Mesodermal cell (in vitro differentiated cells): ENCODE measurements at regions not wholly inside any gene's neighbourhood (a gene's known extent, or its start where the extent isn't known, plus 50 kb on each side); places are given as distances from the start of the nearest gene placed in this dataset.

Experiments
- H3K27ac ChIP-seq: 2 replicates; pipeline ENCODE4 v1.7.0; 2013; ENCODE audit warnings: mild to moderate bottlenecking, low read depth, low read length, moderate library complexity; ENCODE audit not compliant: severe bottlenecking
- H3K36me3 ChIP-seq: 2 replicates; pipeline ENCODE4 v1.7.1; 2013; ENCODE audit warnings: mild to moderate bottlenecking, low read length, moderate library complexity; ENCODE audit not compliant: control insufficient read depth, insufficient read depth
- H3K4me1 ChIP-seq: one replicate; pipeline ENCODE4 v1.7.1; 2013; ENCODE audit warnings: mild to moderate bottlenecking, low read length; ENCODE audit not compliant: insufficient read depth, control insufficient read depth, poor library complexity, severe bottlenecking
- H3K4me3 ChIP-seq: 2 replicates; pipeline ENCODE4 v1.7.0; 2013; ENCODE audit warnings: low read length, control low read depth, mild to moderate bottlenecking; ENCODE audit not compliant: insufficient read depth, poor library complexity, severe bottlenecking; ENCODE audit errors: extremely low read depth
- H3K9me3 ChIP-seq: 2 replicates; pipeline ENCODE4 v1.7.1; 2013; ENCODE audit warnings: mild to moderate bottlenecking, low read length, moderate library complexity; ENCODE audit not compliant: control insufficient read depth
- WGBS, 2 experiments: methylation state at CpG; one replicate each; pipeline ENCODE4 v1.1.5; 2013; ENCODE audit warnings: missing lambda C conversion rate in 2 of 2; ENCODE audit not compliant: insufficient coverage in 2 of 2; 5-methylcytosine and 5-hydroxymethylcytosine counted together

DNA sequence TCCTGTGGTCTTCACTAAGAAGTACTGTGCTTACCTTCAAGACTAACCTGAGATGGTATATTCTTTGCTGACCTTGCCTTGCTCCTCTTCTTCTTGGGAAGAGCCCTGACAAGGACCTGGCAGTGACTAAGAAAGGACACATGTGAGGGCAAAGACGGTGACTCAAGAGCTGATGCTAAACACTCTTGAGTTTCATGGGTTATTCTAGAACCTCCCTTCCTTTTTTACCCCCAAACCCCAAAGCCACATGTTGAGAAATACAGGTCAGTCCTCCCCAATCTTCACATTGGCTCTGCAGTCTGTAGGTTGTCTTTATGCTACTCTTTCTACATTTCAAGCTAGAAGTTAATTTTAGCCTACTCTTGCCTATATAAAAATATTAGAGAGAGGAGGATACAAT lies 200.6 kb downstream of the SEMA6D start:
- no peak overlapping the region for H3K4me3 ChIP-seq
- 100% methylated on average over 1 of the region's 1 CpG; no CpG with 5 or more reads in 1 of the 2 experiments for WGBS, 2 experiments
- no peak overlapping the region for H3K27ac ChIP-seq
- no peaks in the 10 kb centered on the region for H3K9me3 ChIP-seq
- no peaks in the 10 kb centered on the region for H3K36me3 ChIP-seq
- no peaks in the 10 kb centered on the region for H3K4me1 ChIP-seq

GRCh38 chr15:47918877-47919276 lies 201.6 kb downstream of the SEMA6D start:
- H3K4me3 ChIP-seq, result no peak overlapping the region
- WGBS, 2 experiments, result 95 to 100% methylated on average over 2 of the region's 3 CpGs
- no peaks in the 10 kb centered on the region for H3K36me3 ChIP-seq
- no peaks in the 10 kb centered on the region for H3K9me3 ChIP-seq
- H3K27ac ChIP-seq, result no peak overlapping the region
- no peaks in the 10 kb centered on the region for H3K4me1 ChIP-seq

GRCh38 chr15:47924381-47924780 lies 196.4 kb upstream of the SLC24A5 start:
- no CpG with 5 or more reads among the region's 4 CpGs for WGBS, 2 experiments
- H3K4me1 ChIP-seq, result no peaks in the 10 kb centered on the region
- H3K27ac ChIP-seq, result no peak overlapping the region
- no peaks in the 10 kb centered on the region for H3K9me3 ChIP-seq
- H3K4me3 ChIP-seq, result no peak overlapping the region
- H3K36me3 ChIP-seq, result no peaks in the 10 kb centered on the region

DNA sequence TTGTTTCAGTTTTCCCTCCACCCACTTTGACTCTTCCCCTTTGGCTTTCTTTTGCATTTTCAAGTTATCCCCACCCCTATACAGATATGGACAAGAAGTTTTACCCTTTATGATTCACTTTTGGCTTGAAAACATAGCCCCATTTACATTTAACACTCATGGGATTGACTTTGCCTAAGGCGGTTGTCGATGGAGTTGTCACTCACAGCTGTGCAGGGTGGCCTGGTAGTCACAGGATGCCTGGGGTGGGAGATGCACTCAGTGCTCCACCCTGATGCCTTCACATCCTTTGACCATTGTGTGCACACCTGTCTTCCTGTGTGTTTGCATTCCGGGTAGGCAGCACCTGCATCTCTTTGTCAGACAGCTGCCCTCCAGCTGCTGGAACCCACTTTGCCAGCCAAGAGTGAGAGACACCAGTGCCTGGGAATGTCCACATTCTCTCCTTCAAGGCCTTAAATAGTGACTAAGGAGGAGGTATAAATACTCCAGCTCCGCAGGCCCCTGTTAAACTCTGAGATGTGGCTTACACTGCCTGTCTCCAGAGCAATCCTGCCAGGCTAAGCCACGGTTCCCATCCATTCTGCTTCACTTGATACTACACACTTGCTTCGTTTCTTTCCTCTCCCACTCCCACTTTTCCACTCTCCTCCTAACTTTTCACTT lies 191.5 kb upstream of the SLC24A5 start:
- H3K9me3 ChIP-seq, result no peaks in the 10 kb centered on the region
- no peaks in the 10 kb centered on the region for H3K4me1 ChIP-seq
- H3K36me3 ChIP-seq, result no peaks in the 10 kb centered on the region
- WGBS, 2 experiments, result 66 to 78% methylated on average over 4 to 6 of the region's 6 CpGs
- no peak overlapping the region for H3K27ac ChIP-seq
- no peak overlapping the region for H3K4me3 ChIP-seq

DNA sequence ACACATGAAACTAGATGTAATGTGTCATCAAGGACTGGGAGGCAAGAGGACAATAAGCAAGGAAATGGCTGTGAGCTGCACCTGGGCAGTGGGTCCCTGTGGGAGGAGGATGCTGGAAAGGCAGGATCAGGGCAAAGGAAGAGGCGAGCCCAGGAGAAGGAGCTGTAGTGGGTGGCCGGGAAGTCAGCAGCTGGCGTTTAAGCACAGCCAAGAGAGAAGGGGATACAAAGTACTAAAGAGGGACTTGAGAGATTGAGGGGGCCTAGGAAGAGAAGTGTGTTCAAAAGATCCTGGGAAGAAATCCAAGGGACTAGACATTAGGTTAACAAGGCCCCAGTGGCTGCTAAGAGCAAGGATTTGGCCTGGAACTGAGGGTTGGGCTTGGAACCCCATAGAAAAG lies 188.5 kb upstream of the SLC24A5 start:
- Histone ChIP-seq H3K4me3 (no peak overlapping the region), H3K9me3 (no peaks in the 10 kb centered on the region), H3K4me1 (no peaks in the 10 kb centered on the region), H3K27ac (no peak overlapping the region), H3K36me3 (no peaks in the 10 kb centered on the region)
- WGBS, 2 experiments, result 90% methylated on average over 3 of the region's 3 CpGs

DNA sequence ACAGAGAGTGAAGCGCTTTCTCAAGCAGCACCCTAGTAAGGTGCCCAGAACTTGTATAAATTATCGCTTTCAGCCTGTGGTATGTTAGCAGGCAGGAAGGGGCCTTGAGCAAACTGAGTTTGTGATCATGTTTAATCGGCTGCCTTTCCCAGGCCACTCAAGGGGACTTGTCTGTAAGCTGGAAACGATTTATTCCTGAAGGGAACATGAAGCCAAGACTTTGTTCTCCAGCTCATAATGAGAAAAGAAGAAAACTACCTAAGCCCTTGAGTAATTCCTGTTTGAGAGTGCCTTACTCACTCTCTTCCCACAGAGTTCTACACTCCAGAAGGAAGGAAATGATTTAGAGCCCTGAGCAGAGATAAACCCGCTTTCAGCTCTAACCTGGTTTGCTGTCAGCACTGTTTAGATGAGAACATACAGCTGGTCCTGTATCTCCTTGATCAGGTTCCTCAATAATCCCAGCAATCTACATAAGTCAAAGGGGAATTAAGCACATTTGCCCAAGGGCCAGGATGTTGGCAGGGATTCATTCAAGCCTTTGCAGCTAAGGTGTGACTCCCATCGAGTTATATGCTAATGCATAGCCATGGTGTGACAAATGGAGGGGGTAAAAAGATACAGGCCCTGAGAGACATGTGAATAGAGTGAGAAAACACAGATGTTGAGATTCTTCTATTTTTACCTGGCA lies 187.7 kb upstream of the SLC24A5 start:
- 80 to 92% methylated on average over 3 to 5 of the region's 6 CpGs for WGBS, 2 experiments
- Histone ChIP-seq H3K27ac (peak overlapping the region; percentile 74), H3K9me3 (no peaks in the 10 kb centered on the region), H3K36me3 (no peaks in the 10 kb centered on the region), H3K4me1 (no peaks in the 10 kb centered on the region), H3K4me3 (no peak overlapping the region)

- Histone ChIP-seq H3K4me3 (no peak overlapping the region), H3K4me1 (no peaks in the 10 kb centered on the region), H3K9me3 (no peaks in the 10 kb centered on the region), H3K36me3 (no peaks in the 10 kb centered on the region), H3K27ac (no peak overlapping the region)
- 100% methylated on average over 1 of the region's 3 CpGs; no CpG with 5 or more reads in 1 of the 2 experiments for WGBS, 2 experiments
Measured at GRCh38 chr15:47933865-47934264, 186.9 kb upstream of the SLC24A5 start.

DNA sequence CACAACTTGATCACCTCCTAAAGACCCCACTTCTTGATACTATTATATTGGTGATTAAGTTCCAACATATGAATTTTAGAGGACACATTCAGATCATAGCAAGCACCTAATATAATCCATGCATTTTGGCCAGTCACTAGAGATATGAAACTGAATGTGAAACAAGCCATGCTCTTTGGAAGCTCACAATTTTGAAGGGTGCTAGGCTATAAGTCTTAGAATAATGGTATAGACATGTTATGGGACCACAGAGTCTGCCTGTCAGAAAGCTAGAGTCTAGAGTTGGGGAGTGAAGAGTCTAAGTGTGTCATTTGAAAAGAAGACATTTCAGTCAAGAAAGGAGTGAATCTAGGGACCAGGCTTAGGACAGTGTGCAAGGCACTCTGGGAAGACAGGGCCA lies 186.4 kb upstream of the SLC24A5 start:
- no peaks in the 10 kb centered on the region for H3K4me1 ChIP-seq
- H3K4me3 ChIP-seq, result no peak overlapping the region
- no peaks in the 10 kb centered on the region for H3K9me3 ChIP-seq
- no peak overlapping the region for H3K27ac ChIP-seq
- no peaks in the 10 kb centered on the region for H3K36me3 ChIP-seq

DNA sequence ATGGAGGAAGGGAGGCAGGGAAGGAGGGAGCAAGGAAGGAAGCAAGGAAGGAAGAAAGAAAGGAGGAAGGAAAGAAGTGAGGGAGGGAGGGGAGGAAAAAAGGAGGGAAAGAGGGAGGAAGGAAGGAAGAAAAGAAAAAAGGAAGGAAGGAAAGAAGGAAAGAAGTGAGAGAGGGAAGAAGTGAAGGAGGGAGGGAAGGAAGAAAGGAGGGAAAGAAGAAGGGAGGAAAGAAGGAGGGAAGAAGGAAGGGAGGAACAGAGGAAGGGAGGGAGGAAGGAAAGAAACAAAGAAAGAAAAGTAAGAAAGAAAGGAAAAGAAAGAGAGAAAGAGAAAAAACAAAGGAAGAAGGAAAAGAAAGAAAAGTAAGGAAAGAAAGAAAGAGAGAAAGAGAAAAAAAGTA lies 183.0 kb upstream of the SLC24A5 start:
- Histone ChIP-seq H3K36me3 (no peaks in the 10 kb centered on the region), H3K27ac (no peak overlapping the region), H3K9me3 (no peaks in the 10 kb centered on the region), H3K4me1 (no peaks in the 10 kb centered on the region), H3K4me3 (no peak overlapping the region)

DNA sequence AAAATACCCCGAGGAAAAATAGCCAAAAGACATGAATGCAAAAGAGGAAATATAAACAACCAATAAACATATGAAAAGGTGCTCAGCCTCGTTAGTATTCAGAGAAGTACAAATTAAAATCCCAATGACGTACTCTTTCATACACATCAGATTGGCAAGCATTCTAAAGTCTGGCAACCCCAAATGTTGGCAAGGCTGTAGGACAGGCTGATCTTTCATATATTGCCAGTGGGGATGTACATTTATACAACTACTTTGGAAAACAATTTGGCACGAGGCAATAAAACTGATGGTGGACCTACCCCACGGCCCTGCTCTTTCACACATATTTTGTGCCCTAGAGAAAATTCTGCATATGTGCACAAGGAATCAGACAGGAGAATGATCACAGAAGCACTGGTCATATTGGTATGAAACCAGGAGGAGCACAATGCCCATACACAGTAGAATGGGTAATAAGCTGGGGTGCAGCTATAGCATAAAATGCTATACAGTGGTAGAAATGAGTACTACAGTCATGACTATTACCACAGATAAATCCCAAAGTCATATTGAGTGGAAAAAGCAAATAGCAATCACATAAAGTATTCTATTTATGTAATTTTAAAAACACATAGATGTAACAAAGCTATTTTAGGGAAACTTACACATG lies 176.0 kb upstream of the SLC24A5 start:
- WGBS, 2 experiments, result 87 to 90% methylated on average over 2 to 4 of the region's 5 CpGs
- Histone ChIP-seq H3K9me3 (no peaks in the 10 kb centered on the region), H3K36me3 (no peaks in the 10 kb centered on the region), H3K27ac (no peak overlapping the region), H3K4me1 (no peaks in the 10 kb centered on the region), H3K4me3 (no peak overlapping the region)
